Subcutaneous abdominal adipose tissue (tissue), 5 donors: ENCODE measurements at regions not wholly inside any gene's neighbourhood (a gene's known extent, or its start where the extent isn't known, plus 50 kb on each side); places are given as distances from the start of the nearest gene placed in this dataset.
"Not testable (repeated sequence)": the region's sequence is repeated elsewhere in the genome, so short reads cannot be mapped to it uniquely, and the experiment has no call there.

Experiments
- H3K27ac ChIP-seq: one replicate; pipeline ENCODE4 v1.7.0; 2013; ENCODE audit warnings: low read depth, mild to moderate bottlenecking, inconsistent platforms, low read length, moderate library complexity
- H3K27me3 ChIP-seq, 5 donors: one replicate each; pipeline ENCODE4 v1.7.0; 2013; ENCODE audit warnings: low read length in 5 of 5, inconsistent platforms in 1 of 5; ENCODE audit not compliant: control insufficient read depth in 5 of 5, insufficient read depth in 4 of 5
- H3K36me3 ChIP-seq, 5 donors: one replicate each; pipeline ENCODE4 v1.7.0; 2013; ENCODE audit warnings: low read length in 5 of 5; ENCODE audit not compliant: control insufficient read depth in 5 of 5, insufficient read depth in 5 of 5
- H3K4me1 ChIP-seq, 5 donors: one replicate each; pipeline ENCODE4 v1.7.0; 2013; ENCODE audit warnings: low read length in 5 of 5, mild to moderate bottlenecking in 3 of 5, moderate library complexity in 1 of 5; ENCODE audit not compliant: control insufficient read depth in 5 of 5, insufficient read depth in 5 of 5
- H3K4me3 ChIP-seq, 5 donors: one replicate each; pipeline ENCODE4 v1.7.0; 2013; ENCODE audit warnings: low read length in 5 of 5, low read depth in 1 of 5
- H3K9ac ChIP-seq, 5 donors: one replicate each; pipeline ENCODE4 v1.7.0; 2013; ENCODE audit warnings: low read length in 5 of 5, mild to moderate bottlenecking in 4 of 5, moderate library complexity in 3 of 5
- H3K9me3 ChIP-seq, 5 donors: one replicate each; pipeline ENCODE4 v1.7.0; 2013; ENCODE audit warnings: low read length in 5 of 5; ENCODE audit not compliant: control insufficient read depth in 5 of 5
- donor health status: healthy.
- donor health status: healthy.
- donor health status: healthy.
- donor health status: healthy.
- donor health status: healthy.

DNA sequence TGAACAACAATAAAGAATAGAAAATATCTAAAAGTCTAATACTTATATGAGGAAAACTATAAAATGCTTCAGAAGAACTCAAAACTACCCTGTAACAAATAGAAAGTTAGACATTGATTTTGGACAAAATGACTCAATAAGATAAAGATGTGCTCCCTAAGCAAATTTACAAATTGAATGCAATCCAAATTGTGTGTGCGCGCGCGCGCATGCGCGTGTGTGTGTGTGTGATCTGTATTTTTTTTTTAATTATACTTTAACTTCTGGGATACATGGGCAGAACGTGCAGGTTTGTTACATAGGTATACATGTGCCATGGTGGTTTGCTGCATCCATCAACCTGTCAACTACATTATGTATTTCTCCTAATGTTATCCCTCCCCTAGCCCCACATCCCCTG is 320.8 kb upstream of the INTU start:
- H3K4me1 ChIP-seq = peaks cover 0 to 9% (median 0%) of the 10 kb centered on the region in 5 donors
- H3K4me3 ChIP-seq = no peak overlapping the region
- H3K27me3 ChIP-seq = no peaks in the 10 kb centered on the region
- no peak overlapping the region for H3K9ac ChIP-seq
- H3K36me3 ChIP-seq = no peaks in the 10 kb centered on the region
- no peak overlapping the region for H3K27ac ChIP-seq
- H3K9me3 ChIP-seq = peaks cover 6 to 20% (median 16%) of the 10 kb centered on the region in 5 donors

DNA sequence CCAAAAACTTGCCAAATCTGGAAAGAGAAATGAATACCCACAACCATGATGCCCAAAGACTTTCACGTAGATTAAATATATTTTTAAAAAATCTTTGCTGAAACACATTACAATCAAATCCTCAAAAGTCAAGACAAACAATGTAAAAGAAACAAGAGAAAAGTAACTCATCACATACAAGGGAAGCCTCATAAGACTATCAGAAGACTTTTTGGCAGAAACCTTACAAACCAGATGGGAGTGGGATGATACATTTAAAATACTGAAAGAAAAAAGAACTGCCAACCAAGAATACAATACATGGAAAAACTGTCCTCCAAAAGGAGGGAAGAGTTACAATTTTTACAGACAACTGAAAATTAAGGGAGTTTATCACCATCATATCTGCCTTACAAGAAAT is 319.0 kb upstream of the INTU start:
- peak overlapping the region in 2 of 5 donors; percentile 15 to 22 for H3K4me3 ChIP-seq
- H3K36me3 ChIP-seq = no peaks in the 10 kb centered on the region
- peaks cover 0 to 9% (median 0%) of the 10 kb centered on the region in 5 donors for H3K4me1 ChIP-seq
- H3K27me3 ChIP-seq = no peaks in the 10 kb centered on the region
- no peak overlapping the region for H3K27ac ChIP-seq
- H3K9me3 ChIP-seq = peaks cover 6 to 20% (median 16%) of the 10 kb centered on the region in 5 donors
- H3K9ac ChIP-seq = no peak overlapping the region

DNA sequence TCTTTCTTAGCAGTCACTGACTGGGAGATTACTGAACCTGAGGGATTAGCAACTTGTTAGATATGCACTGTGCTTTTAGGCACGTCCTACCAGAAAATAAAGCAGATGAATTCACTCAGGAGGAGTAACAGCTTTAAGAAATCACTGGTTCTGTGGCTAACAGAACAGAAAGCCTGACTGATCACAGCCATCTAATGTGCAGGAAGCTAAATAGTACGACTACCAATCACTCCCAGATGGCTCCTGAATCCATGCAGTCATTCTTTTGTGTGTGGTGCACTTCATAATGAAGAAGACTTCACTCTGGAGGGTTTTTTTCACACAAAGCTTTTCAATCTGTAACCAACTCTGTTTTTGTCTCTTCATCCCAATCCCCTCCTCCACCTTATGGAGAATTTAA is 305.3 kb upstream of the INTU start:
- Histone ChIP-seq H3K27ac (no peak overlapping the region), H3K4me3 (no peak overlapping the region), H3K9ac (no peak overlapping the region), H3K9me3 (peaks cover 8 to 21% (median 17%) of the 10 kb centered on the region in 5 donors), H3K36me3 (no peaks in the 10 kb centered on the region), H3K4me1 (no peaks in the 10 kb centered on the region), H3K27me3 (no peaks in the 10 kb centered on the region)

DNA sequence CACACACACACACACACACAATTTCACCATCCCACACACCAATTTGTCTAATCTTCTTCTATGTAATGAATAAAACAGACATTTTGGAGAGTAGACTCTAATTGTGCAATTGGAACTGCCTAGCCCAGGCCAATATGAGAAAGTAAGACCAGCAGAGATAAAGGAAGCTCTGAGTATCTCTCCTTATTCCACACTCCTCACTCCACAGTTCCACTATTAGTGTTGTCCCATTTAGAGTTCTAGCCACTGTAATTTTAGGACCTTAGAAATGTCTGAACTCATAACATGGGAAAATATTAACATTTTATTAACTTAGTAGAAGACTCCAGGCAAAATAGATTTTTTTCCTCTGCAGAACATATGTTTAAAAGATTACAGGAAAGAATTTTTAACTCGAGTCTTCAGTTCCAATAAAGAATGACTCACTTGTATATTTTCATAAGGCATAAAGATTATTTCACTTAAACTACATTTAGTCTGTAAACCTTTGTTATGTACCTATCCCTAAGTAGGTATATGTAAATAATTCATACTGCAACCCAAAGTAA is 297.6 kb upstream of the INTU start:
- H3K4me1 ChIP-seq = no peaks in the 10 kb centered on the region
- H3K4me3 ChIP-seq = no peak overlapping the region
- H3K36me3 ChIP-seq = no peaks in the 10 kb centered on the region
- H3K27me3 ChIP-seq = no peaks in the 10 kb centered on the region
- H3K9ac ChIP-seq = no peak overlapping the region
- no peak overlapping the region for H3K27ac ChIP-seq
- H3K9me3 ChIP-seq = no peaks in the 10 kb centered on the region

DNA sequence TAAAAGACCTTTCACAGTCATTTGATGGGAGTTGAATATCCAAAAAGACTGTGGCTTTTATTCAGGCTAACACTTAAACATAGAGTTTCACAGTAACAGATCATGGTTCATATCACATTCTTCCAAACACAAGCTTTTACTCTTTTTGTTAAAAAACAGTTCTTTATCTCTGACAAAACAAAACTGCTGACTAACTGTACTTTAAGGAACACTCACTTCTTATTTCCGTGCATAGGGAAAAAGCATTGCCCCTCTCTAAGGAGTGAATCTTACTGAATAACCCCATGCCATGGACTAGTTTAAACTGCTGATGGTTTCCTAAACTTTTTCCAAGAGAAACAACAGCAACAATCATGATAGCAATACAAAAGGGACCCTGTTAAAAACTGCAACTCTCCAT is 297.0 kb upstream of the INTU start:
- Histone ChIP-seq H3K27ac (no peak overlapping the region), H3K27me3 (no peaks in the 10 kb centered on the region)

DNA sequence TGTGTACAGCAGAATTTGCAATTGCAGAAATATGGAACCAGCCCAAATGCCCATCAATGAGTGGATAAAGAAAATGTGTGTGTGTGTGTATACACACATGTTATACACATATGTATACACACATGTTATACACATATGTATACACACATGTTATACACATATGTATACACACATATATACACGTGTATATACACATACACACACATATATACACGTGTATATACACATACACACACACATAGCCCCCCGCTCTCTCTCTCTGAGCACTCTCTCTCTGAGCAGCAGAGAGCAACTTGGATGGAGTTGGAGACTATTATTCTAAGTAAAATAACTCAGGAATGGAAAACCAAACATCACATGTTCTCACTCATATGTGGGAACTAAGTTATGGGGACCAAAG is 289.6 kb upstream of the INTU start:
- not testable (repeated sequence) for H3K27me3 ChIP-seq, H3K4me3 ChIP-seq, H3K27ac ChIP-seq, H3K4me1 ChIP-seq, H3K36me3 ChIP-seq, H3K9ac ChIP-seq, H3K9me3 ChIP-seq

More for the DNA sequence above, 297.0 kb upstream of the INTU start:
- Histone ChIP-seq H3K36me3 (no peaks in the 10 kb centered on the region), H3K9ac (no peak overlapping the region), H3K4me3 (no peak overlapping the region), H3K4me1 (no peaks in the 10 kb centered on the region), H3K9me3 (no peaks in the 10 kb centered on the region)

DNA sequence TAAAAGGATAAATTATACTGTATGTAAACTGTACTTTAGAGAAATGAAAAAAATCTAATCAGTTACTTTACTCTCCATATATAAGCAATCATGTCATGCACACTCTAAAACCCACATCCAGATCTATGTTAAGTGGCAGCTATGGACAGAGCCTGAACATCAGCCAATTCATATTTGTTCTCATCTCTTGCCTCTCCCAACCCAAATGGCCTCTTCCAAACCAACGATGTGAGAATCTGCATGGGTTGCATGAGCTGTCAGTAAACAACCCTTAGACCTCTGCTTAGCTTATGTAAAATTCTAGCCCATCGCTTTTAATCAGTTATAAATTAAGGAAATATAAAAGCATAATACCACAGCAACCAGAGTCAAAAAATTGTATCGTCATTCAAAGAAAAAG is 288.7 kb upstream of the INTU start:
- Histone ChIP-seq H3K9ac (no peak overlapping the region), H3K4me3 (no peak overlapping the region), H3K4me1 (no peaks in the 10 kb centered on the region), H3K36me3 (no peaks in the 10 kb centered on the region), H3K27me3 (no peaks in the 10 kb centered on the region), H3K27ac (no peak overlapping the region), H3K9me3 (peaks cover 0 to under 1% (median 0%) of the 10 kb centered on the region in 5 donors)

DNA sequence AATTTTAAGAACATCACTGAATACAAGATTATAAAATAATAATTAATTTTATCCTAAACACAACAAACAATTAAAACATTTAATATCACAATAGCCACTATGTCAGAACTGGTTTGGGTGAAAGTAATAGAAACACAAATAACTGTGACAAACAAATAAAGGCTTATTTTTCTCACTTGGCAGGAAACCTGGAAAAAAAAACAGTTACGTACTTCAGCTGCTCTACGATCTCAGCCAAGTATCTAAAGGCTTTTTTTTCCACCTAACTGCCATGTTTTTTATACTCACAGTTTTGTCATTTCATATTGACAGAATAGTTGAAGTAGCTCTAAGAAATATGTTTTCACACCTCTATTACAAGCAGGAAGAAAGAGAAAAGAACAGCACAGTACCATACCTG is 284.8 kb upstream of the INTU start:
- Histone ChIP-seq H3K4me1 (peaks cover 2 to 13% (median 9%) of the 10 kb centered on the region in 5 donors), H3K4me3 (no peak overlapping the region), H3K27me3 (no peaks in the 10 kb centered on the region), H3K9me3 (peaks cover 0 to 7% (median 0%) of the 10 kb centered on the region in 5 donors), H3K9ac (no peak overlapping the region), H3K27ac (no peak overlapping the region), H3K36me3 (no peaks in the 10 kb centered on the region)

DNA sequence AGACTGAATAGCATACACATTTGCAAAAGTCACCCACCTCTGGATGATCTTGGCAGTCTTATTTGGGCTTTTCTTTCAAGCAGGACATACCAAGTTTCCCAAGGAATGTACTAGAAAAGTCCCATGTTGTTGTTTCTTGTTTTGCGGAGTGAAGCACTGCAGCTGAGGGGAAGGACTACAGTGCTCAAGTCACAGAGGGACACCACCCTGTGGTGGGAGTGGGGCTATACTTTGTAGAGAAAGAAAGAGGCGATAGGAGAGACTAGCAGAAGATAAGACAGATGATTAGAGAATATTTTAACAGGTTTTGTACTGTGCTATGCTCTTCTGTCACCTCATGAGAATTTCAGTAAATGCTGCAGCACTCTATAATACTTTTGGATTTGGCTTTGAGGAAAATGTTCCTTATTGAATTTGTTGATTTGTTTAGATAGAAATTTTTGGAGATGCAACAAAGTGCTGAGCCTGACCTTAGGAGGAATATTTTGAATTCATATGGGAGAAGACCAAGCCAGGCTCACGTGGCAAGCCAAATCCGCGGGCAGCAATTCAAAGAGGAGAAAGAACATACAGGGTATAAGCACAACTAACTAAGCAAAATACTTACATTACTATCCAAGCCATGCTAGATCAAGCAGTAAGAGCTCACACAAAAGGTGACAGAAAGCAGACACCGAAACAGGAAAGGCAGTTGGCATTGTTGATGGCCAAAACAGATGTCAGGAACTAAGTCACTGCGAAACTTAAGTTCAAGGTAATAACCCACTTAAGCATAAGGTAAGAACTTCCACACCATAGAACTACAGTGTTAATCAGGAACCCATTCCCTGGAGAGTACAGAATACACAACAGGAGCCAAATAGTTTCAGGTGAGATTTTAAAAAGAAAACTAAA is 280.3 kb upstream of the INTU start:
- Histone ChIP-seq H3K4me3 (peak overlapping the region in 1 of 5 donors; percentile 38), H3K36me3 (no peaks in the 10 kb centered on the region), H3K27ac (no peak overlapping the region), H3K27me3 (no peaks in the 10 kb centered on the region), H3K9ac (no peak overlapping the region), H3K9me3 (peaks cover 0 to 7% (median 0%) of the 10 kb centered on the region in 5 donors), H3K4me1 (peaks cover 2 to 13% (median 10%) of the 10 kb centered on the region in 5 donors)

DNA sequence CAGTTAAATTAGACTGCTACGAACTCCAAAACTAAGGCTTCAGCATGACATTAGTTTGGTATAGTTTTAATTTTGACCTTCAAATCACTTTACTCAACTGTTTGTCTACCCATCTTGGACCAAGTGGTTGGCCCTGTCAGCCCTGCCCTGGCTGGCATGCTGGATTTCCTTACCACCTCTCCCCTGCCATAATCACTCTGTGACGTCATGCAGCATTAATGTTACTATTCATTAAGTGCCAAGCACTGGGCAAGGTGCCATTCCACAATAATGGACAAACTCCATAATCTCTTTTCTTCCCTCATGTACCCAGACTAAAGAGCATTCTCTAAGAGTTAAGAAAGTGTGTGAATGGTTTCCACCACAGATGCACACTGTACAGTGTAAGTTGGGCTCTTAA is 277.0 kb upstream of the INTU start:
- H3K36me3 ChIP-seq = no peaks in the 10 kb centered on the region
- no peak overlapping the region for H3K27ac ChIP-seq
- H3K9ac ChIP-seq = no peak overlapping the region
- no peaks in the 10 kb centered on the region for H3K27me3 ChIP-seq
- H3K4me1 ChIP-seq = peaks cover 2 to 13% (median 10%) of the 10 kb centered on the region in 5 donors
- H3K4me3 ChIP-seq = no peak overlapping the region
- H3K9me3 ChIP-seq = no peaks in the 10 kb centered on the region
